ENCODE measurements at regions not wholly inside any gene's neighbourhood (a gene's known extent, or its start where the extent isn't known, plus 50 kb on each side); places are given as distances from the start of the nearest gene placed in this dataset.

DNA sequence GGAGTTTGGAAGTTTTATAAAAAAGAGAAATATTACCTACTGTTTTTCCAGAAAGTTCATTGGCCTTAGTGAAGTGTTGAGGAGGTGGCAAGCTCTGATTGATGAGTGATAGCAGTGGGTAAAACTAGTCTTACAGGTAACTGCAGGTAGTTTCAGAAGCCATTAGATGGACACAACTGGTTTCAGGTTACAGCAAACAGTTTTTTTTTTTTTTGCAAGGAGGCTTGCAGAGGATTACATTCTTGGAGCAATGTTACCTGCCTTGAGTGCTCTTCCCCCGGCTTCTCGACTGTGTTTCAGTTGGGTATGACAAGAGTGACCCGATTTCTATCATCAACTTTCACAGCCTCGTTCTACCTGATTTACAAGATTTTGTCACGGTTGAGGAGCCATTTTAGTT, 333.4 kb downstream of the YTHDC2 start:
- TF ChIP-seq CTCF (IDR thresholded peaks at IDR 0.05; ENCODE audit: low read depth, low read length) (no peak), EZH2phosphoT487 (IDR thresholded peaks at IDR 0.05; ENCODE audit: low read depth) (no peak)
